HepG2 (cell line): ENCODE measurements at regions not wholly inside any gene's neighbourhood (a gene's known extent, or its start where the extent isn't known, plus 50 kb on each side); places are given as distances from the start of the nearest gene placed in this dataset.

Experiments
- ATAC-seq: fragments of 200-7000 bp; cut with Tn5 transposase; 3 replicates; pipeline ENCODE4 v1.9.1; 2020; ENCODE audit warnings: mild to moderate bottlenecking, moderate library complexity
- BruUV-seq: library from RNA; stranded (reverse); fragments of 400-500 nt; replicated peaks from 2 replicates; lab custom pipeline; 2021; lab: Mats Ljungman, UMichigan
- CTCF ChIA-PET: fragments of 300-600 bp; formaldehyde crosslinking; extraction: SDS; loops from one replicate; lab custom pipeline; 2021; ENCODE audit warnings: low total read pairs, inconsistent platforms, low intra/inter-chr PET ratio; lab: Yijun Ruan, JAX
- POLR2A ChIA-PET: fragments of 350-600 bp; sonication (Branson Sonifier 250); formaldehyde crosslinking; loops from one replicate; lab custom pipeline; 2020; ENCODE audit warnings: antibody characterized with exemption, inconsistent platforms; lab: Yijun Ruan, JAX
- DNase-seq: peaks from one replicate; pipeline ENCODE4 v3.0.0-alpha.2; 2015; ENCODE audit warnings: low spot score
- FAIRE-seq: peaks from 3 replicates; lab custom pipeline; 2011; peaks lifted over from hg19 to GRCh38; lab: Jason Lieb, UNC
- H2AFZ ChIP-seq: one replicate; pipeline ENCODE4 v1.6.1; 2011; ENCODE audit warnings: low read length, inconsistent platforms
- H3K27ac ChIP-seq: fragments of 300-600 bp; 3 replicates; pipeline ENCODE4 v1.8.0; 2011; ENCODE audit warnings: mixed run types, mild to moderate bottlenecking, mixed read lengths, low read length, inconsistent platforms; ENCODE audit not compliant: insufficient read depth; ENCODE audit errors: extremely low read length
- H3K27me3 ChIP-seq, 2 experiments: fragments of 200-600 bp in 1 of 2; 2 replicates in 1 of 2; 3 replicates in 1 of 2; pipeline versions ENCODE4 v1.6.0 to v1.8.0; 2011; ENCODE audit warnings: low read length in 2 of 2, mild to moderate bottlenecking in 2 of 2, moderate library complexity in 2 of 2, inconsistent platforms in 1 of 2; ENCODE audit not compliant: insufficient read depth in 2 of 2, control insufficient read depth in 1 of 2
- H3K36me3 ChIP-seq, 2 experiments: fragments of 200-600 bp in 1 of 2; replicated peaks in 1 of 2; 2 replicates in 1 of 2; 3 replicates in 1 of 2; pipeline versions ENCODE4 v1.5.1 to v1.8.0; 2011; ENCODE audit warnings: low read length in 2 of 2, inconsistent platforms in 1 of 2; ENCODE audit not compliant: insufficient read depth in 2 of 2, control insufficient read depth in 1 of 2
- H3K4me1 ChIP-seq: 2 replicates; pipeline ENCODE4 v1.5.1; 2012; ENCODE audit warnings: low read length, inconsistent platforms; ENCODE audit not compliant: insufficient read depth
- H3K4me2 ChIP-seq: 2 replicates; pipeline ENCODE4 v1.6.0; 2011; ENCODE audit warnings: low read depth, low read length, inconsistent platforms
- H3K4me3 ChIP-seq, 3 experiments: fragments of 200-600 bp in 1 of 3; sonication (generic), shearing (Covaris generic) in 1 of 3; replicated peaks in 1 of 3; 2 replicates each; pipeline ENCODE4 v1.5.1; 2011 to 2016; ENCODE audit warnings: low read length in 3 of 3, inconsistent platforms in 2 of 3, low read depth in 2 of 3, mild to moderate bottlenecking in 2 of 3, control low read depth in 1 of 3, mixed read lengths in 1 of 3; ENCODE audit not compliant: insufficient read depth in 1 of 3
- H3K79me2 ChIP-seq: one replicate; pipeline ENCODE4 v1.6.1; 2011; ENCODE audit warnings: low read length, inconsistent platforms; ENCODE audit not compliant: insufficient read depth
- H3K9ac ChIP-seq: 2 replicates; pipeline ENCODE4 v1.6.0; 2011; ENCODE audit warnings: mild to moderate bottlenecking, low read depth, low read length, inconsistent platforms; ENCODE audit not compliant: insufficient read depth
- H3K9me3 ChIP-seq: 2 replicates; pipeline ENCODE4 v1.5.1; 2012; ENCODE audit warnings: mild to moderate bottlenecking, low read length
- H4K20me1 ChIP-seq: 2 replicates; pipeline ENCODE4 v1.6.0; 2011; ENCODE audit warnings: inconsistent platforms, mild to moderate bottlenecking, low read length, moderate library complexity; ENCODE audit not compliant: insufficient read depth
- AFF4 ChIP-seq: sonication (generic); formaldehyde crosslinking; IDR thresholded peaks from 2 replicates; pipeline ENCODE4 v1.4.0; 2020; ENCODE audit warnings: missing genetic modification reagents
- ATAD3A ChIP-seq: sonication (generic); formaldehyde crosslinking; IDR thresholded peaks from 2 replicates; pipeline ENCODE4 v1.4.0; 2020; ENCODE audit warnings: missing genetic modification reagents
- ATF1 ChIP-seq: IDR thresholded peaks from 2 replicates; pipeline ENCODE4 v1.6.1; 2016; ENCODE audit warnings: mild to moderate bottlenecking, control low read depth
- E2F2 ChIP-seq: sonication (generic); formaldehyde crosslinking; IDR thresholded peaks from 2 replicates; pipeline ENCODE4 v1.4.0; 2020; ENCODE audit warnings: missing genetic modification reagents, borderline replicate concordance
- FOXC1 ChIP-seq: sonication (generic); formaldehyde crosslinking; IDR thresholded peaks from 2 replicates; pipeline ENCODE4 v1.8.0; 2022; ENCODE audit warnings: mild to moderate bottlenecking, missing genetic modification reagents, borderline replicate concordance
- FUBP1 ChIP-seq: sonication (generic); formaldehyde crosslinking; IDR thresholded peaks from 2 replicates; pipeline ENCODE4 v1.5.1; 2020; ENCODE audit warnings: missing genetic modification reagents, mild to moderate bottlenecking, borderline replicate concordance
- GATAD2A ChIP-seq: IDR thresholded peaks from 2 replicates; pipeline ENCODE4 v1.6.1; 2016
- IKZF1 ChIP-seq: fragments of 450-650 bp; IDR thresholded peaks from 2 replicates; pipeline ENCODE4 v1.7.1; 2016
- KMT2B ChIP-seq: IDR thresholded peaks from 2 replicates; pipeline ENCODE4 v1.6.1; 2016; ENCODE audit warnings: missing genetic modification reagents, missing compliant biosample characterization
- LCORL ChIP-seq, 2 experiments: fragments of 450-650 bp in 1 of 2; sonication (generic) in 1 of 2; formaldehyde crosslinking in 1 of 2; IDR thresholded peaks; 2 replicates each; pipeline versions ENCODE4 v1.5.0 to v1.6.1; 2017 to 2020; ENCODE audit warnings: antibody characterized with exemption in 1 of 2, missing genetic modification reagents in 1 of 2
- PRMT3 ChIP-seq: sonication (generic); formaldehyde crosslinking; IDR thresholded peaks from 2 replicates; pipeline ENCODE4 v1.8.1; 2022; ENCODE audit warnings: low read depth, mild to moderate bottlenecking, moderate library complexity, missing genetic modification reagents, borderline replicate concordance
- SIX4 ChIP-seq: sonication (generic); formaldehyde crosslinking; IDR thresholded peaks from 2 replicates; pipeline ENCODE4 v1.4.0; 2020; ENCODE audit warnings: missing genetic modification reagents
- TGIF2 ChIP-seq: IDR thresholded peaks from 2 replicates; pipeline ENCODE4 v1.6.1; 2016; ENCODE audit warnings: control low read depth, missing compliant biosample characterization
- ZNF687 ChIP-seq: sonication (generic); formaldehyde crosslinking; IDR thresholded peaks from 2 replicates; pipeline ENCODE4 v1.5.1; 2020; ENCODE audit warnings: mild to moderate bottlenecking, missing genetic modification reagents, moderate library complexity
- ZNF776 ChIP-seq: sonication (generic); formaldehyde crosslinking; IDR thresholded peaks from 2 replicates; pipeline ENCODE4 v1.4.0; 2020; ENCODE audit warnings: mild to moderate bottlenecking, missing genetic modification reagents
- WGBS: methylation state at CpG from one replicate; pipeline ENCODE4 v1.1.6; 2017; ENCODE audit warnings: low lambda C conversion rate; 5-methylcytosine and 5-hydroxymethylcytosine counted together
- in situ Hi-C: cut with HindIII; loops from 2 replicates; pipeline ENCODE4 v1.10.0; 2017; ENCODE audit warnings: low pct_unique_long_range_greater_than_20kb; ENCODE audit not compliant: extremely low pct_ligation_motif_present
- intact Hi-C: fragments of 100-400 bp; cut with micrococcal nuclease; formaldehyde crosslinking; loops from one replicate; pipeline ENCODE4 v1.10.0; 2022; ENCODE audit not compliant: unreplicated experiment

- no peak overlapping the region for H3K27ac ChIP-seq
- POLR2A ChIA-PET: no interaction called here
- H3K4me2 ChIP-seq: no peak overlapping the region
- H3K9me3 ChIP-seq: peaks cover 42% of the 10 kb centered on the region
- H3K4me3 ChIP-seq: no peak overlapping the region
- intact Hi-C loops: no loop called here
- CTCF ChIA-PET: no interaction called here
- no peaks in the 10 kb centered on the region for H3K79me2 ChIP-seq
- H3K4me1 ChIP-seq: no peaks in the 10 kb centered on the region
- H2AFZ ChIP-seq: no peak overlapping the region
- DNase-seq: no peak
- in situ Hi-C loops: no loop called here
- WGBS: 3% methylated on average over 3 of the region's 3 CpGs
- no peaks in the 10 kb centered on the region for H3K36me3 ChIP-seq
- no peak for ATAC-seq
- no peak for FAIRE-seq
- H4K20me1 ChIP-seq: no peaks in the 10 kb centered on the region
- no peaks in the 10 kb centered on the region for H3K27me3 ChIP-seq
- BruUV-seq: no TSS peak
- H3K9ac ChIP-seq: no peak overlapping the region
- TF ChIP-seq TGIF2 (CRISPR knock-in tag) (no peak), ZNF776 (CRISPR knock-in tag) (no peak), PRMT3 (CRISPR knock-in tag) (no peak), AFF4 (CRISPR knock-in tag) (no peak), FUBP1 (no peak), ATF1 (CRISPR knock-in tag) (no peak), LCORL (IDR thresholded peaks at IDR 0.05) (no peak), LCORL (CRISPR knock-in tag; IDR thresholded peaks at IDR 0.05) (no peak), ATAD3A (CRISPR knock-in tag) (no peak), GATAD2A (CRISPR knock-in tag) (no peak), KMT2B (CRISPR knock-in tag) (no peak), IKZF1 (no peak), ZNF687 (no peak), SIX4 (no peak), E2F2 (CRISPR knock-in tag) (no peak), FOXC1 (no peak)
Observed at GRCh38 chr5:25005431-25005830, 360.7 kb upstream of the CDH10 start.
